ENCODE measurements at regions not wholly inside any gene's neighbourhood (a gene's known extent, or its start where the extent isn't known, plus 50 kb on each side); places are given as distances from the start of the nearest gene placed in this dataset.
"Not testable (repeated sequence)": the region's sequence is repeated elsewhere in the genome, so short reads cannot be mapped to it uniquely, and the experiment has no call there.

- no peak for DNase-seq (ENCODE audit: low read depth)
Observed at GRCh38 chr3:191869738-191870415, 408.9 kb downstream of the PYDC2 start.

DNA sequence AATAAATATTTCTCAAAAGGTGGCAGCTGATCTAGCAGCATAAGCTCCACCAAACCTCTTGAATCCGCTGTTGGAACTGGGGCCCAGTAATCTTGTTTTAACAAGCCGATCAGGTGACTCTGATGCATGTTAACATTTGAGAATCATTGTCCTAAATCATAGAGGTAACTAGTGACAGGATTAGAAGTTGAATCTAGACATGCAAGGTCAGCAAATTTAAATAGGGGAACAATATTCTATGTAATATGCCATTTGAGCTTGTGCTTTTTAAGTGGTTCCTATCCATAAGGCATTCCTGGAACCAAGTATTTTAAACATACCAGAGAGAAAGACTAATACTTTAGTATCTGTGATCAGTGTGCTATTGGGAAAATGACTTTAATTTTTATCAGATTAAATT, 412.8 kb downstream of the PYDC2 start:
- DNase-seq (ENCODE audit: low read depth): no peak

- DNase-seq (ENCODE audit: low read depth): no peak
Observed at GRCh38 chr3:191882289-191882688, 421.3 kb downstream of the PYDC2 start.

GRCh38 chr3:191884132-191884531, 423.2 kb downstream of the PYDC2 start:
- DNase-seq (ENCODE audit: low read depth): no peak

DNA sequence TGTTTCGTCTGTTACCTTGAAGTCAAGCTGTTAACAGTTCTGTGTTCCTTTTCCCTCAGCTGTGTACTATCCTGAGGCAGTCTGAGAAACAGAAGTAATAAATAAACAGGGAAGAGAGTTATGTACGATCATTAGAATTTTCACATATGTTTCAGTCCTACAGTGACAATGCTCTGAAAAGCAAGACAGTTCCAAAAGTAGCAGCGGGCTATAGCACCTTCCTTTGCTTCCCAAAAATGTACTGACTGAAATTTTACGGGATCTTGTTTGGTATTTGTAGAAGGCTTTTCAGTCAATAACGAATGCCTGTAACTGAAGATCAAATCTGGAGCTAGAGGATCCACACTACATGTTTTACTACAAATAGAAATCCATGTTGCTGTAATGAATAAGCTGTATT, 428.1 kb downstream of the PYDC2 start:
- DNase-seq (ENCODE audit: low read depth): no peak

DNA sequence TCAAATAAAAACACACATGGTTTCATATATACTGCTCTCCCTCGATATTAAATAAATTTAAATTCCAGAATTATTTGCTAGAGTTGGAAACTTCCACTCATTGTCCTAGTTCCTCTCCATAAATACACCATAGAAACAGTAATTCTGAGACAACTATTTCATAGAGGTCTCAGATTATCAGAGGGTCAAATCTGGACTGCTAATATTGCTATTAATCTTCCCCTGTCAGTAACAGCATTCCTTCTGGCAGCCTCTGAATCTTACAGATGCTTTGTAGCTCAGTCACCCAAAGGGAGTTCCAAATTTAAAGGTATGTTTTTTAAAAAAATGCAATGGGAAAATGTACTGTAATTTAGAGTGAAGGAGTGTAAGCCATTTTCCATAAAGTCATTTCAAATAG, 428.8 kb downstream of the PYDC2 start:
- DNase-seq (ENCODE audit: low read depth): peak; percentile 13

DNA sequence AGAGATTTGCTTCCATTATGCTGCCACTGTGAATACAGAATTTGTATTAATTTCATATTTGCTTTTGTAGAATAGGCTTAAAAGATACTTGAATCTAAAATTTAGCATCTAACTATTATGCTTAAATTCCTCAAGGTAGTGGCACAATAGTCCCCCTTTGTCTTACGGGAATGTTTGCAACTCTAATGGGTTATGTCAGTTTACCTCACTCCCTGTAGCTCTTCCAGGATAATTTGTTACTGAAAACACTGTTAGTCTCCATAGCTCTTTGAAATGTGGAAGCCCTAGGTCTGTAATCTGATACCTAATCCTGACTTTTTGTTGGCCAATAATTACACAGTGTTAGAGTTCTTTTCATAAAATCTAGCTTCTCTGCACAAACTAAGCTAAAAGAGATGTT, 433.4 kb downstream of the PYDC2 start:
- DNase-seq (ENCODE audit: low read depth): no peak

DNA sequence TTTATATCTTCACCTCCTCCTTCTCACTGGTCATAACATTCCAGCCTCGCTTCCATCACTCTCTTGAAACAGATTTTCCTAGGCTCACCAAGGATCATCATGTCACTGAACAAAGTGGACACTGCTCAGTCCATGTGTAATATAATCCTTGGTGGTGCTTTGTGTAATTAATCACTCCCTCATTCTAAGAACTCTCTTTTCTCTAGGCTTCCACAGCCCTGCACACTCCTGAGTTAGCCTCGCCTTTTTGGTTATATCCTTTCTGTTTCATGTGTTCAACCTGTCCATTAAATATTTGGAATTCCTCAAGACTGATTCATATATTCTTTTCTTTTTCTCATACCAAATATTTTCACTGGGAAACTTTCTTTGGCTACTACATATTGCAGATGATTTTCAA, 440.8 kb downstream of the PYDC2 start:
- no peak for DNase-seq (ENCODE audit: low read depth)

- no peak for DNase-seq (ENCODE audit: low read depth)
Observed at GRCh38 chr3:191912616-191913204, 451.7 kb downstream of the PYDC2 start.

GRCh38 chr3:191915712-191916111, 454.7 kb downstream of the PYDC2 start:
- DNase-seq (ENCODE audit: low read depth): peak; percentile 59

GRCh38 chr3:191919491-191920026, 458.6 kb downstream of the PYDC2 start:
- DNase-seq (ENCODE audit: low read depth): no peak

DNA sequence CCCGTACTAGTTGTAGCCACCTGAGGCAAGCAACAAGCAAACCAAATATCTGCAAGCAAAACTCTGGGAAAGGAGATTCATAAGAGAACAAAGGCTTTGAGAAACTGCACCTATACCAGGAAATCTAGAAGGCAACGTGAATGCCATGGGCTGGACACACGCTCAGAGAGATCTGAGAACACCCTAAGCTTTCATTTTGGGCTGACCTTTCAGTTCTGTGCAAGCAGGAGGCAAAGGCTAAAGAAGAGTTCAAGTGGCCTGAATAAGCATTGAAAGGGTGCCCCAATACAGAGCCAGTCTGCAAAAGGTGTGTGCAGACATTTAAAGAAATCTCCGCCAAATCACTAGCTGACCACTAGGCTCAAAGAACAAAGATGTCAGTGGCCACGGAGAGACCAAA, 461.6 kb downstream of the PYDC2 start:
- no peak for DNase-seq (ENCODE audit: low read depth)

- DNase-seq (ENCODE audit: low read depth): not testable (repeated sequence)
Observed at GRCh38 chr3:191927183-191927817, 466.3 kb downstream of the PYDC2 start.

DNA sequence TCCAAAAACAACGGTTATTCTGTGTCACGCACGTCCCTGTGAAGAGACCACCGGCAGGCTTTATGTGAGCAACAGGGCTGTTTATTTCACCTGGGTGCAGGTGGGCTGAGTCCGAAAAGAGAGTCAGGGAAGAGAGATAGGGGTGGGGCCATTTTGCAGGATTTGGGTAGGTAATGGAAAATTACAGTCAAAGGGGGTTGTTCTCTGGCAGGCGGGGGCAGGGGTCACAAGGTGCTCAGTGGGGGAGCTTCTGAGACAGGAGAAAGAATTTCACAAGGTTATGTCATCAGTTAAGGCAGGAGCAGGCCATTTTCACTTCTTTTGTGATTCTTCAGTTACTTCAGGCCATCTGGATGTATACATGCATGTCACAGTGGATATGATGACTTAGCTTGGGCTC, 467.0 kb downstream of the PYDC2 start:
- DNase-seq (ENCODE audit: low read depth): not testable (repeated sequence)

DNA sequence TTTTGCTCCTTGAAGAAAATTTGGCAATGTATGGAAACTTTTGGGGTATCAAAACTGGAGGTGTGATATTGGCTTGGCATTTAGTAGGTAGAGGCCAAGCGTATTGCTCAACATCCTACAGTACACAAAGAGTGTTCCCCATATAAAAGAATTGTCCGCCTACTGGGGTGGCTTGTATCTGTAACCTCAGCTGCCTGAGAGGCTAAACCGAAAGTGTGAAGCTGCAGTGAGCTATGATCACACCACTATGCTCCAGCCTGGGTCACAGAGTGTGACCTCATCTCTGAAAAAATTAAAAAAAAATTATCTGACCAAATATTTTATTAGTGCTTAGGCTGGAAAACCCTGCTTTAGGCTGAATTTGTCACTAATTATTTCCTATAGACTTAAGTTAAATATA, 483.9 kb downstream of the PYDC2 start:
- DNase-seq (ENCODE audit: low read depth): no peak

GRCh38 chr3:191952186-191952585, 491.2 kb downstream of the PYDC2 start:
- no peak for DNase-seq (ENCODE audit: low read depth)

GRCh38 chr3:191952609-191953008, 491.6 kb downstream of the PYDC2 start:
- no peak for DNase-seq (ENCODE audit: low read depth)

- DNase-seq (ENCODE audit: low read depth): no peak
Observed at GRCh38 chr3:191958980-191959671, 498.2 kb downstream of the PYDC2 start.

GRCh38 chr3:191959876-191960413, 499.0 kb downstream of the PYDC2 start:
- no peak for DNase-seq (ENCODE audit: low read depth)

GRCh38 chr3:191961022-191961421, 500.1 kb downstream of the PYDC2 start:
- no peak for DNase-seq (ENCODE audit: low read depth)

DNA sequence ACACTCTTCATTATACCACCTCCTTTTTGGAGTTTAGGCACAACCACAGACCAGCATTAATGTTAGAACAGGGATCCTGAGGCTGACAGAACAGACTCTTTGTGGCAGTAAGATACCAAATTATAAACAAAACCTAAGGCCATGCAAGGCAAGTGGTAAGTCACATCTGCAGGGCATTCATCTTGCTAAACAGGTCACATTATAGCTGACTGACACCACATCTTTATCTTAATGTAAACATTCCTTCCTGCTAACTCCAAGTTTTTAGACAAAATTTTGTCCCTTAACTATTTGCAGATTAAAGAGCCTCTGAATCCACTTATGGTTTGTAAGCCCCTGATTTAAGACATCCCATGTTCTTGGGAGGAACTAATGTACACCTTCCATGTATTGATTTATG, 500.6 kb downstream of the PYDC2 start:
- no peak for DNase-seq (ENCODE audit: low read depth)

- no peak for DNase-seq (ENCODE audit: low read depth)
Observed at GRCh38 chr3:191962324-191962723, 501.4 kb downstream of the PYDC2 start.

All from forelimb muscle (tissue), 1 donor.